GM23338 (cell line): ENCODE measurements at regions not wholly inside any gene's neighbourhood (a gene's known extent, or its start where the extent isn't known, plus 50 kb on each side); places are given as distances from the start of the nearest gene placed in this dataset.

Experiments used
- ATAC-seq: fragments of 200-7000 bp; cut with Tn5 transposase; 3 replicates; pipeline ENCODE4 v1.9.1; 2020
- DNase-seq: peaks from one replicate; pipeline ENCODE4 v3.0.0-alpha.2; 2015; ENCODE audit warnings: low spot score
- H2AFZ ChIP-seq: fragments of 200-600 bp; sonication (generic); 2 replicates; pipeline ENCODE4 v1.8.0; 2016; ENCODE audit warnings: antibody characterized with exemption, mild to moderate bottlenecking, moderate library complexity
- H3F3A ChIP-seq: fragments of 200-600 bp; sonication (generic); replicated peaks from 2 replicates; pipeline ENCODE4 v1.8.0; 2017; ENCODE audit warnings: antibody characterized with exemption, mixed run types, low read depth
- H3K27ac ChIP-seq: fragments of 200-600 bp; sonication (generic); 2 replicates; pipeline ENCODE4 v1.6.1; 2016; ENCODE audit warnings: low read depth
- H3K27me3 ChIP-seq: fragments of 200-600 bp; sonication (generic); 2 replicates; pipeline ENCODE4 v1.8.0; 2016; ENCODE audit warnings: mild to moderate bottlenecking, mixed run types, moderate library complexity; ENCODE audit not compliant: insufficient read depth
- H3K36me3 ChIP-seq: fragments of 200-600 bp; sonication (generic); 2 replicates; pipeline ENCODE4 v1.8.0; 2016; ENCODE audit warnings: mild to moderate bottlenecking; ENCODE audit not compliant: insufficient read depth
- H3K4me1 ChIP-seq: fragments of 200-600 bp; sonication (generic); 2 replicates; pipeline ENCODE4 v1.8.0; 2016; ENCODE audit warnings: mild to moderate bottlenecking, moderate library complexity; ENCODE audit not compliant: insufficient read depth
- H3K4me2 ChIP-seq: fragments of 200-600 bp; sonication (generic); 2 replicates; pipeline ENCODE4 v1.7.1; 2017; ENCODE audit warnings: mixed run types
- H3K4me3 ChIP-seq: fragments of 200-600 bp; sonication (generic); 2 replicates; pipeline ENCODE4 v1.6.1; 2016; ENCODE audit warnings: mixed run types
- H3K79me2 ChIP-seq: fragments of 200-600 bp; sonication (generic); replicated peaks from 2 replicates; pipeline ENCODE4 v1.8.0; 2017; ENCODE audit warnings: mild to moderate bottlenecking; ENCODE audit not compliant: insufficient read depth
- H3K9me2 ChIP-seq: fragments of 200-600 bp; sonication (generic); 2 replicates; pipeline ENCODE4 v1.8.0; 2017; ENCODE audit not compliant: insufficient read depth
- H4K20me1 ChIP-seq: fragments of 200-600 bp; sonication (generic); replicated peaks from 2 replicates; pipeline ENCODE4 v1.8.0; 2017; ENCODE audit warnings: mild to moderate bottlenecking; ENCODE audit not compliant: insufficient read depth
- H3K27ac Mint-ChIP-seq: 2 replicates; pipeline ENCODE4 v1.8.0; 2020; ENCODE audit warnings: inconsistent platforms, mild to moderate bottlenecking, moderate library complexity, mixed read lengths
- H3K27me3 Mint-ChIP-seq: 3 replicates; pipeline ENCODE4 v1.8.0; 2022; ENCODE audit warnings: low read depth, mild to moderate bottlenecking, moderate library complexity, mixed read lengths, inconsistent platforms; ENCODE audit not compliant: insufficient read depth, poor library complexity
- H3K36me3 Mint-ChIP-seq: 3 replicates; pipeline ENCODE4 v1.8.0; 2021; ENCODE audit warnings: low read depth, mild to moderate bottlenecking, inconsistent platforms, moderate library complexity, mixed read lengths
- H3K4me1 Mint-ChIP-seq: 3 replicates; pipeline ENCODE4 v1.8.0; 2020; ENCODE audit warnings: mild to moderate bottlenecking, inconsistent platforms, mixed read lengths
- H3K4me3 Mint-ChIP-seq: 3 replicates; pipeline ENCODE4 v1.8.0; 2021; ENCODE audit warnings: moderate library complexity, mild to moderate bottlenecking, inconsistent platforms, mixed read lengths
- H3K9me3 Mint-ChIP-seq: 3 replicates; pipeline ENCODE4 v1.8.0; 2020; ENCODE audit warnings: moderate library complexity, mild to moderate bottlenecking, inconsistent platforms, mixed read lengths
- CREB1 ChIP-seq: fragments of 250-450 bp; sonication (Bioruptor Pico); IDR thresholded peaks from 2 replicates; pipeline ENCODE4 v1.5.0; 2020; ENCODE audit warnings: low read depth, mild to moderate bottlenecking, moderate library complexity
- ETS1 ChIP-seq: IDR thresholded peaks from 2 replicates; pipeline ENCODE4 v1.6.1; 2016; ENCODE audit warnings: antibody characterized with exemption
- EZH2 ChIP-seq: fragments of 200-600 bp; sonication (generic); IDR thresholded peaks from one replicate; pipeline ENCODE4 v1.8.0; 2017; ENCODE audit warnings: antibody characterized with exemption, mild to moderate bottlenecking, low read depth; ENCODE audit not compliant: unreplicated experiment
- EZH2phosphoT487 ChIP-seq: fragments of 200-600 bp; sonication (generic); IDR thresholded peaks from one replicate; pipeline ENCODE4 v1.8.1; 2018; ENCODE audit warnings: antibody characterized with exemption; ENCODE audit not compliant: unreplicated experiment
- NANOG ChIP-seq: IDR thresholded peaks from 2 replicates; pipeline ENCODE4 v1.6.1; 2016; ENCODE audit warnings: antibody characterized with exemption, borderline replicate concordance
- POLR2AphosphoS5 ChIP-seq: IDR thresholded peaks from 2 replicates; pipeline ENCODE4 v1.6.1; 2016; ENCODE audit warnings: antibody characterized with exemption, low read depth
- REST ChIP-seq: IDR thresholded peaks from one replicate; pipeline ENCODE4 v1.6.1; 2018; ENCODE audit warnings: antibody characterized with exemption; ENCODE audit not compliant: unreplicated experiment
- STAT1 ChIP-seq: IDR thresholded peaks from one replicate; pipeline ENCODE4 v1.6.1; 2016; ENCODE audit warnings: antibody characterized with exemption; ENCODE audit not compliant: unreplicated experiment
- ZNF114 ChIP-seq: fragments of 250-450 bp; sonication (Bioruptor Pico); IDR thresholded peaks from 2 replicates; pipeline ENCODE4 v1.5.0; 2020; ENCODE audit warnings: mild to moderate bottlenecking, moderate library complexity
- ZNF331 ChIP-seq: fragments of 250-450 bp; sonication (Bioruptor Pico); IDR thresholded peaks from 2 replicates; pipeline ENCODE4 v1.5.0; 2020; ENCODE audit warnings: low read depth, mild to moderate bottlenecking, moderate library complexity

GRCh38 chr15:39124553-39125171 is 456.2 kb upstream of the THBS1 start:
- Histone ChIP-seq H3K4me3 (no peak overlapping the region), H3F3A (no peaks in the 10 kb centered on the region), H3K79me2 (no peaks in the 10 kb centered on the region), H3K4me1 (0 out of 2 replicates have a peak, but pooled peaks cover 9% of the 10 kb centered on the region), H4K20me1 (no peaks in the 10 kb centered on the region), H3K9me2 (peaks cover 3% of the 10 kb centered on the region; the same call in 1 of the 2 replicates), H3K27me3 (no peaks in the 10 kb centered on the region), H2AFZ (no peak overlapping the region), H3K27ac (no peak overlapping the region), H3K4me2 (no peak overlapping the region), H3K36me3 (no peaks in the 10 kb centered on the region)
- DNase-seq (no peak), ATAC-seq (no peak)
- Mint-ChIP-seq H3K27ac (no peak overlapping the region), H3K36me3 (no peaks in the 10 kb centered on the region), H3K4me3 (no peak overlapping the region), H3K27me3 (peaks cover 2% of the 10 kb centered on the region), H3K4me1 (peaks cover 10% of the 10 kb centered on the region; the same call in 2 of the 3 replicates), H3K9me3 (no peaks in the 10 kb centered on the region)
- TF ChIP-seq REST (no peak), POLR2AphosphoS5 (no peak), STAT1 (no peak), CREB1 (CRISPR knock-in tag) (no peak), EZH2phosphoT487 (no peak), NANOG (no peak), ETS1 (no peak), ZNF331 (CRISPR knock-in tag) (no peak)

GRCh38 chr15:39125226-39125625 is 455.7 kb upstream of the THBS1 start:
- Mint-ChIP-seq H3K36me3 (no peaks in the 10 kb centered on the region), H3K27me3 (peaks cover 2% of the 10 kb centered on the region), H3K4me3 (no peak overlapping the region), H3K4me1 (peaks cover 10% of the 10 kb centered on the region; the same call in 2 of the 3 replicates), H3K9me3 (no peaks in the 10 kb centered on the region), H3K27ac (no peak overlapping the region)
- Histone ChIP-seq H2AFZ (no peak overlapping the region), H3F3A (no peaks in the 10 kb centered on the region), H3K4me2 (no peak overlapping the region), H3K27me3 (no peaks in the 10 kb centered on the region), H3K36me3 (no peaks in the 10 kb centered on the region), H3K4me1 (0 out of 2 replicates have a peak, but pooled peaks cover 9% of the 10 kb centered on the region), H3K79me2 (no peaks in the 10 kb centered on the region), H3K4me3 (no peak overlapping the region), H4K20me1 (no peaks in the 10 kb centered on the region), H3K9me2 (peaks cover 3% of the 10 kb centered on the region; the same call in 1 of the 2 replicates), H3K27ac (no peak overlapping the region)
- DNase-seq (no peak), ATAC-seq (no peak)
- TF ChIP-seq ZNF331 (CRISPR knock-in tag) (no peak), CREB1 (CRISPR knock-in tag) (no peak), ZNF114 (CRISPR knock-in tag) (no peak), POLR2AphosphoS5 (no peak), NANOG (no peak), ETS1 (no peak), EZH2 (no peak), STAT1 (no peak)
